Neuronal stem cell (in vitro differentiated cells): ENCODE measurements at regions not wholly inside any gene's neighbourhood (a gene's known extent, or its start where the extent isn't known, plus 50 kb on each side); places are given as distances from the start of the nearest gene placed in this dataset.
"Not testable (repeated sequence)": the region's sequence is repeated elsewhere in the genome, so short reads cannot be mapped to it uniquely, and the experiment has no call there.

Source experiments
- DNase-seq: peaks from one replicate; pipeline ENCODE4 v3.0.0-alpha.2; 2013; ENCODE audit warnings: low spot score
- H2AFZ ChIP-seq: one replicate; pipeline ENCODE4 v1.6.1; 2013; ENCODE audit warnings: mild to moderate bottlenecking, low read length, inconsistent platforms
- H2AK5ac ChIP-seq: 2 replicates; pipeline ENCODE4 v1.6.1; 2013; ENCODE audit warnings: low read depth, mild to moderate bottlenecking, inconsistent platforms, low read length, moderate library complexity, mixed read lengths
- H2BK120ac ChIP-seq: 2 replicates; pipeline ENCODE4 v1.6.1; 2013; ENCODE audit warnings: low read depth, mild to moderate bottlenecking, inconsistent platforms, low read length, moderate library complexity, mixed read lengths
- H2BK12ac ChIP-seq: one replicate; pipeline ENCODE4 v1.6.1; 2013; ENCODE audit warnings: low read length, inconsistent platforms
- H2BK15ac ChIP-seq: 2 replicates; pipeline ENCODE4 v1.6.1; 2013; ENCODE audit warnings: mild to moderate bottlenecking, low read length, inconsistent platforms, mixed read lengths
- H2BK5ac ChIP-seq: one replicate; pipeline ENCODE4 v1.6.1; 2013; ENCODE audit warnings: inconsistent platforms, mild to moderate bottlenecking, low read length, moderate library complexity
- H3K14ac ChIP-seq: one replicate; pipeline ENCODE4 v1.6.1; 2013; ENCODE audit warnings: low read length, inconsistent platforms
- H3K18ac ChIP-seq: 2 replicates; pipeline ENCODE4 v1.6.1; 2013; ENCODE audit warnings: low read length, inconsistent platforms
- H3K23ac ChIP-seq: 2 replicates; pipeline ENCODE4 v1.6.1; 2013; ENCODE audit warnings: low read depth, mild to moderate bottlenecking, mixed read lengths, low read length, inconsistent platforms; ENCODE audit not compliant: poor library complexity
- H3K27ac ChIP-seq: replicated peaks from 3 replicates; pipeline ENCODE4 v1.5.1; 2013; ENCODE audit warnings: low read length, inconsistent platforms
- H3K27me3 ChIP-seq, 3 experiments: 2 replicates each; pipeline ENCODE4 v1.6.1; 2013; ENCODE audit warnings: low read length in 3 of 3, mild to moderate bottlenecking in 2 of 3, inconsistent platforms in 1 of 3, low read depth in 1 of 3, mixed read lengths in 1 of 3, moderate library complexity in 1 of 3; ENCODE audit not compliant: control insufficient read depth in 3 of 3, insufficient read depth in 3 of 3
- H3K36me3 ChIP-seq, 2 donors: replicated peaks in 1 of 2; 2 replicates each; pipeline ENCODE4 v1.6.1; 2013; ENCODE audit warnings: low read length in 2 of 2; ENCODE audit not compliant: control insufficient read depth in 2 of 2, insufficient read depth in 2 of 2
- H3K4ac ChIP-seq: 2 replicates; pipeline ENCODE4 v1.6.1; 2013; ENCODE audit warnings: inconsistent platforms, mild to moderate bottlenecking, low read length, moderate library complexity
- H3K4me1 ChIP-seq, 2 donors: 1 replicate in 1 of 2; 2 replicates in 1 of 2; pipeline ENCODE4 v1.6.1; 2013; ENCODE audit warnings: low read length in 2 of 2, low read depth in 1 of 2; ENCODE audit not compliant: control insufficient read depth in 2 of 2, insufficient read depth in 1 of 2
- H3K4me2 ChIP-seq: one replicate; pipeline ENCODE4 v1.6.1; 2013; ENCODE audit warnings: mild to moderate bottlenecking, low read length, inconsistent platforms; ENCODE audit not compliant: insufficient read depth, poor library complexity, severe bottlenecking
- H3K4me3 ChIP-seq, 2 donors: 2 replicates each; pipeline ENCODE4 v1.5.1; 2013; ENCODE audit warnings: low read length in 2 of 2, mild to moderate bottlenecking in 2 of 2, inconsistent platforms in 1 of 2, moderate library complexity in 1 of 2
- H3K79me1 ChIP-seq: one replicate; pipeline ENCODE4 v1.6.1; 2013; ENCODE audit warnings: low read depth, mild to moderate bottlenecking, inconsistent platforms, low read length, moderate library complexity
- H3K9ac ChIP-seq: one replicate; pipeline ENCODE4 v1.6.1; 2013; ENCODE audit warnings: mild to moderate bottlenecking, low read depth, low read length, inconsistent platforms; ENCODE audit not compliant: poor library complexity
- H3K9me3 ChIP-seq, 2 donors: replicated peaks in 1 of 2; 2 replicates each; pipeline versions ENCODE3 to v1.6.1; 2013; ENCODE audit warnings: low read length in 2 of 2, mild to moderate bottlenecking in 2 of 2, inconsistent platforms in 1 of 2, low read depth in 1 of 2, mixed read lengths in 1 of 2, moderate library complexity in 1 of 2; ENCODE audit not compliant: control insufficient read depth in 2 of 2, insufficient read depth in 1 of 2
- H4K8ac ChIP-seq: one replicate; pipeline ENCODE4 v1.6.1; 2013; ENCODE audit warnings: low read depth, mild to moderate bottlenecking, inconsistent platforms, low read length, moderate library complexity
- H4K91ac ChIP-seq: one replicate; pipeline ENCODE4 v1.6.1; 2013; ENCODE audit warnings: low read length, low read depth, mild to moderate bottlenecking, inconsistent platforms; ENCODE audit not compliant: poor library complexity
- WGBS, 2 donors: extraction: QIAGEN DNeasy Blood & Tissue Kit; methylation state at CpG; one replicate each; pipeline ENCODE4 v1.1.7; 2013; ENCODE audit warnings: missing lambda C conversion rate in 2 of 2, mixed read lengths in 1 of 2; ENCODE audit not compliant: insufficient read length in 2 of 2, insufficient replicate concordance in 1 of 2; ENCODE audit errors: extremely low coverage in 2 of 2; 5-methylcytosine and 5-hydroxymethylcytosine counted together

DNA sequence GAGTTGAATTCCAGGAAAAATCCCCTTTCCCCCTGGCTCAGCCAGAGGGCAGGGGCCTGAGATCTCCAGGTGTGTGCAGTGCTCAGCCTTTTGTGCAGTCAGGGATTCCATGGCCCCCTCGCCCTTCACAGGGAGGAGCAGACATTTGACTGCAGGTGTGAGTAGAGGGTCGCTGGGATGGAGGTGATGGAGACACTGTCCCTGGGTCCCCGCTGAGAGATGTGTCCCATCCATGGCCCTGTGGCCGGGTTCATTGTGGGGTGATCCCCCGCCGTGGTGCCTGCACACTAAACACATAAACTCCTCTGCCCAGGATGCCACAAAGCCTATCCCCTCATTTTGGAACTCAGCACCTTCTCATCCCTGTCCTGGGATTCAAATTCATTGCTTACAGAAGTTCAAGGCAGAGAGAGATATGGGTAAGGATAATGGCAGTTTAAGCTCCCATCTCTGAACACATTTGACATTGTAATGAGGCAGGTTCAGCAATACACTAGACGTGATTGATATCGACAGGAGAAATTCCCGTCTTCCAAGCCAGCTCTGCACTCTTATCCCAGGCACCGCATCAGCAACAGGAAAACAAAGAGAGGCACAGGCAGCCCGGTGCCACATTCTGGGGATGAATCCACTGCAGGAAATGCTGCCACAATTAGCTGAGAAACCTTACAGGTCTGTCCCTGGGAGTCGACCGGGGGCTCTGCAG, 55.3 kb upstream of the SFSWAP start:
- H2AK5ac ChIP-seq, H2BK120ac ChIP-seq, H3K79me1 ChIP-seq, H2BK15ac ChIP-seq, H3K18ac ChIP-seq, H3K36me3 ChIP-seq, H2BK12ac ChIP-seq, H2BK5ac ChIP-seq, H2AFZ ChIP-seq, H3K14ac ChIP-seq, H3K27me3 ChIP-seq, H3K4ac ChIP-seq, H3K4me1 ChIP-seq, H3K4me3 ChIP-seq, H4K8ac ChIP-seq, H3K9me3 ChIP-seq, H3K9ac ChIP-seq, DNase-seq, H3K27ac ChIP-seq, H4K91ac ChIP-seq, H3K23ac ChIP-seq, H3K4me2 ChIP-seq: not testable (repeated sequence)
- no CpG with 5 or more reads among the region's 13 CpGs for WGBS, 2 donors

DNA sequence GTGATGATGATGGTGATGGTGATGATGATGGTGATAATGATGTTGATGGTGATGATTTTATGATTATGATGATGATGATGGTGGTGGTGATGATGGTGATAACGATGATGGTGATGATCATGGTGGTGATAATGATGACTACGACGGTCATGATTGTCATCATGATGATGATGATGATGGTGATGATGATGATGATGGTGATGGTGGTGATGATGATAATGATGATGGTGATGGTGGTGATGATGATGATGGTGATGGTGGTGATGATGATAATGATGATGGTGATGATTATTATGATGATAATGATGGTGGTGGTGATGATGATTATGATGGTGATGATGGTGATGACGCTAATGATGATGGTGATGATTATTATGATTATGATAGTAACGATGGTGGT, 54.1 kb upstream of the SFSWAP start:
- H3K27ac ChIP-seq, H3K18ac ChIP-seq, H3K14ac ChIP-seq, H2AK5ac ChIP-seq, H4K8ac ChIP-seq, H2BK12ac ChIP-seq, H3K4me2 ChIP-seq, H3K9me3 ChIP-seq, H2BK5ac ChIP-seq, H3K27me3 ChIP-seq, H3K9ac ChIP-seq, H3K4me3 ChIP-seq, H3K4me1 ChIP-seq, H2BK15ac ChIP-seq, H2AFZ ChIP-seq, DNase-seq, H3K36me3 ChIP-seq, H3K23ac ChIP-seq, H3K4ac ChIP-seq, H3K79me1 ChIP-seq, H4K91ac ChIP-seq, H2BK120ac ChIP-seq: not testable (repeated sequence)
- WGBS, 2 donors: no CpG with 5 or more reads among the region's 5 CpGs

DNA sequence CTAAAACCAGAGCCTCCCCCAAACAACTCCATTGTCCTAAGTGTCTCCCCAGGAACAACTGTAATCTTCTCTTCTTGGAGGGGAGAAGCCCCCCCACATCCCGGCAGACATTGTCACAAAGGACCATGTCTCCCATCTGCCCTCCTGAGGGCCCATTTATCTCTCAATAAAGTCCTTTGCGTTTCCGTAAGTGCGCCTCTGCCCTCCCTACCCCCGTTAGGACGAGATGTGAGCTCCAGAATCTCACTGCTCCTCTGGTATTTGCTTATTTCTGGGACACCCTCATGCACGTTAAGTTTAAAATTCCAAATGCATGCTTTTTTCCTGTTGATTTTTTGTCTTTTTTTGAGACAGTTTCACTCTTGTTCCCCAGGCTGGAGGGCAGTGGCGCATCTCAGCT, 52.3 kb upstream of the SFSWAP start:
- H3K23ac ChIP-seq, H3K36me3 ChIP-seq, H3K18ac ChIP-seq, H3K9me3 ChIP-seq, H2AK5ac ChIP-seq, DNase-seq, H2BK5ac ChIP-seq, H2BK120ac ChIP-seq, H3K9ac ChIP-seq, H3K4me1 ChIP-seq, H3K27ac ChIP-seq, H3K4ac ChIP-seq, H4K91ac ChIP-seq, H2BK15ac ChIP-seq, H3K4me3 ChIP-seq, H3K27me3 ChIP-seq, H4K8ac ChIP-seq, H3K79me1 ChIP-seq, H2AFZ ChIP-seq, H3K4me2 ChIP-seq, H3K14ac ChIP-seq, H2BK12ac ChIP-seq: not testable (repeated sequence)
- no CpG with 5 or more reads among the region's 8 CpGs for WGBS, 2 donors

DNA sequence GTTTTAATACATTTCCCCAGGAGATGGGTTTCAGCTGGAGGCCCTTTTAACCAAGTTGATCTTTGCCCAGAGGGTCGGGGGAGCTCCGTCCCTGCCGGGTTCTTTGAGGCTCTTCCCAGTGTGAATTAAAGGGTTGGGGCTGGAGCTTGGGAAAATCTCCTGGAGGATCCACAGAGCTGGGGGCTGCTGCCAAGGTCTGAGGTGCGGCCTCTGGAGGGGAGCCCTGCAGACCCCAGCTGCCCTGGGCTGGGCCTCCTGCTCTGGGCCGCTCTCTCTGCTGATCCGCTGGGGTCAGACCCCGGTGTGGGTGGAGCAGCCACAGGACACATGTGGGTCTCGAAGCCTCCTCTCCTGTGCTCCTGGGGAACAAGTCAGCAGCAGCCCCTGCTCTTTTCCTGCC, 51.4 kb upstream of the SFSWAP start:
- not testable (repeated sequence) for H3K4me1 ChIP-seq, H3K14ac ChIP-seq, H2BK5ac ChIP-seq, H3K27ac ChIP-seq, H3K18ac ChIP-seq, H4K91ac ChIP-seq, H2AK5ac ChIP-seq, H3K36me3 ChIP-seq, H3K27me3 ChIP-seq, H3K23ac ChIP-seq, H3K4me3 ChIP-seq, H3K9ac ChIP-seq, H3K4ac ChIP-seq, H4K8ac ChIP-seq, H2AFZ ChIP-seq, H3K79me1 ChIP-seq, H3K9me3 ChIP-seq, H2BK120ac ChIP-seq, H3K4me2 ChIP-seq, H2BK15ac ChIP-seq, DNase-seq, H2BK12ac ChIP-seq
- WGBS, 2 donors: no CpG with 5 or more reads among the region's 8 CpGs
